HepG2 (cell line): ENCODE measurements at regions not wholly inside any gene's neighbourhood (a gene's known extent, or its start where the extent isn't known, plus 50 kb on each side); places are given as distances from the start of the nearest gene placed in this dataset.

Experiments
- BCL3 ChIP-seq: sonication (generic); formaldehyde crosslinking; IDR thresholded peaks from 2 replicates; pipeline ENCODE4 v1.5.1; 2020; ENCODE audit warnings: mild to moderate bottlenecking, missing genetic modification reagents, moderate library complexity
- BORCS8-MEF2B ChIP-seq: sonication (generic); formaldehyde crosslinking; IDR thresholded peaks from 2 replicates; pipeline ENCODE4 v1.8.0; 2022; ENCODE audit warnings: mild to moderate bottlenecking, missing genetic modification reagents
- ELF4 ChIP-seq: sonication (generic); formaldehyde crosslinking; IDR thresholded peaks from 2 replicates; pipeline ENCODE4 v1.5.0; 2020; ENCODE audit warnings: missing genetic modification reagents, mild to moderate bottlenecking, moderate library complexity, borderline replicate concordance
- HDAC2 ChIP-seq: sonication (generic); formaldehyde crosslinking; IDR thresholded peaks from 2 replicates; pipeline ENCODE4 v1.4.0; 2020; ENCODE audit warnings: missing genetic modification reagents
- IKZF5 ChIP-seq: IDR thresholded peaks from 2 replicates; pipeline ENCODE4 v1.6.1; 2018; ENCODE audit warnings: missing genetic modification reagents, mild to moderate bottlenecking, missing compliant biosample characterization
- SCMH1 ChIP-seq: sonication (generic); formaldehyde crosslinking; IDR thresholded peaks from 2 replicates; pipeline ENCODE4 v1.9.0; 2021; ENCODE audit warnings: missing genetic modification reagents, mild to moderate bottlenecking, borderline replicate concordance
- ZFP36L2 ChIP-seq: sonication (generic); formaldehyde crosslinking; IDR thresholded peaks from 2 replicates; pipeline ENCODE4 v1.4.0; 2020; ENCODE audit warnings: missing genetic modification reagents
- ZFX ChIP-seq: sonication (generic); formaldehyde crosslinking; IDR thresholded peaks from 2 replicates; pipeline ENCODE4 v1.4.0; 2020; ENCODE audit warnings: mild to moderate bottlenecking, low read depth, missing genetic modification reagents, moderate library complexity
- ZNF20 ChIP-seq: sonication (generic); formaldehyde crosslinking; IDR thresholded peaks from 2 replicates; pipeline ENCODE4 v1.4.0; 2020; ENCODE audit warnings: mild to moderate bottlenecking, moderate library complexity, missing genetic modification reagents
- ZNF609 ChIP-seq: sonication (generic); formaldehyde crosslinking; IDR thresholded peaks from 2 replicates; pipeline ENCODE4 v1.4.0; 2020; ENCODE audit warnings: mild to moderate bottlenecking, missing genetic modification reagents, borderline replicate concordance
- ZNF841 ChIP-seq: sonication (generic); formaldehyde crosslinking; IDR thresholded peaks from 2 replicates; pipeline ENCODE4 v1.8.1; 2023; ENCODE audit warnings: missing genetic modification reagents, borderline replicate concordance
- TF ChIP-seq, protein P1 (sequence below): IDR thresholded peaks from 2 replicates; pipeline ENCODE4 v1.6.1; 2016; ENCODE audit warnings: low read depth, missing genetic modification reagents, missing compliant biosample characterization
- TF ChIP-seq, protein P2 (sequence below), 2 experiments: fragments of 450-650 bp in 1 of 2; sonication (generic) in 1 of 2; formaldehyde crosslinking; IDR thresholded peaks; 2 replicates each; pipeline versions ENCODE4 v1.5.0 to v1.8.0; 2020 to 2022; ENCODE audit warnings: mild to moderate bottlenecking in 1 of 2, missing genetic modification reagents in 1 of 2

GRCh38 chr1:4270651-4271337, 370.7 kb upstream of the C1orf174 start (continued):
- TF ChIP-seq HDAC2 = 0 out of 2 replicates have a peak, but pooled peaks have one; percentile 19
- TF ChIP-seq IKZF5 (CRISPR knock-in tag) = no peak
- TF ChIP-seq ZFP36L2 (CRISPR knock-in tag) = no peak
- TF ChIP-seq, protein P1, sequence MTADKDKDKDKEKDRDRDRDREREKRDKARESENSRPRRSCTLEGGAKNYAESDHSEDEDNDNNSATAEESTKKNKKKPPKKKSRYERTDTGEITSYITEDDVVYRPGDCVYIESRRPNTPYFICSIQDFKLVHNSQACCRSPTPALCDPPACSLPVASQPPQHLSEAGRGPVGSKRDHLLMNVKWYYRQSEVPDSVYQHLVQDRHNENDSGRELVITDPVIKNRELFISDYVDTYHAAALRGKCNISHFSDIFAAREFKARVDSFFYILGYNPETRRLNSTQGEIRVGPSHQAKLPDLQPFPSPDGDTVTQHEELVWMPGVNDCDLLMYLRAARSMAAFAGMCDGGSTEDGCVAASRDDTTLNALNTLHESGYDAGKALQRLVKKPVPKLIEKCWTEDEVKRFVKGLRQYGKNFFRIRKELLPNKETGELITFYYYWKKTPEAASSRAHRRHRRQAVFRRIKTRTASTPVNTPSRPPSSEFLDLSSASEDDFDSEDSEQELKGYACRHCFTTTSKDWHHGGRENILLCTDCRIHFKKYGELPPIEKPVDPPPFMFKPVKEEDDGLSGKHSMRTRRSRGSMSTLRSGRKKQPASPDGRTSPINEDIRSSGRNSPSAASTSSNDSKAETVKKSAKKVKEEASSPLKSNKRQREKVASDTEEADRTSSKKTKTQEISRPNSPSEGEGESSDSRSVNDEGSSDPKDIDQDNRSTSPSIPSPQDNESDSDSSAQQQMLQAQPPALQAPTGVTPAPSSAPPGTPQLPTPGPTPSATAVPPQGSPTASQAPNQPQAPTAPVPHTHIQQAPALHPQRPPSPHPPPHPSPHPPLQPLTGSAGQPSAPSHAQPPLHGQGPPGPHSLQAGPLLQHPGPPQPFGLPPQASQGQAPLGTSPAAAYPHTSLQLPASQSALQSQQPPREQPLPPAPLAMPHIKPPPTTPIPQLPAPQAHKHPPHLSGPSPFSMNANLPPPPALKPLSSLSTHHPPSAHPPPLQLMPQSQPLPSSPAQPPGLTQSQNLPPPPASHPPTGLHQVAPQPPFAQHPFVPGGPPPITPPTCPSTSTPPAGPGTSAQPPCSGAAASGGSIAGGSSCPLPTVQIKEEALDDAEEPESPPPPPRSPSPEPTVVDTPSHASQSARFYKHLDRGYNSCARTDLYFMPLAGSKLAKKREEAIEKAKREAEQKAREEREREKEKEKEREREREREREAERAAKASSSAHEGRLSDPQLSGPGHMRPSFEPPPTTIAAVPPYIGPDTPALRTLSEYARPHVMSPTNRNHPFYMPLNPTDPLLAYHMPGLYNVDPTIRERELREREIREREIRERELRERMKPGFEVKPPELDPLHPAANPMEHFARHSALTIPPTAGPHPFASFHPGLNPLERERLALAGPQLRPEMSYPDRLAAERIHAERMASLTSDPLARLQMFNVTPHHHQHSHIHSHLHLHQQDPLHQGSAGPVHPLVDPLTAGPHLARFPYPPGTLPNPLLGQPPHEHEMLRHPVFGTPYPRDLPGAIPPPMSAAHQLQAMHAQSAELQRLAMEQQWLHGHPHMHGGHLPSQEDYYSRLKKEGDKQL (CRISPR knock-in tag) = no peak
- TF ChIP-seq ZNF20 (CRISPR knock-in tag) = no peak
- TF ChIP-seq ZNF609 (CRISPR knock-in tag) = peak; percentile 23; the same call in 1 of the 2 replicates
- no peak for TF ChIP-seq ZNF841 (CRISPR knock-in tag)
- TF ChIP-seq ZFX (CRISPR knock-in tag) = 0 out of 2 replicates have a peak, but pooled peaks have one; percentile 30
- no peak for TF ChIP-seq BORCS8-MEF2B
- no peak for TF ChIP-seq BCL3
- TF ChIP-seq, protein P2, sequence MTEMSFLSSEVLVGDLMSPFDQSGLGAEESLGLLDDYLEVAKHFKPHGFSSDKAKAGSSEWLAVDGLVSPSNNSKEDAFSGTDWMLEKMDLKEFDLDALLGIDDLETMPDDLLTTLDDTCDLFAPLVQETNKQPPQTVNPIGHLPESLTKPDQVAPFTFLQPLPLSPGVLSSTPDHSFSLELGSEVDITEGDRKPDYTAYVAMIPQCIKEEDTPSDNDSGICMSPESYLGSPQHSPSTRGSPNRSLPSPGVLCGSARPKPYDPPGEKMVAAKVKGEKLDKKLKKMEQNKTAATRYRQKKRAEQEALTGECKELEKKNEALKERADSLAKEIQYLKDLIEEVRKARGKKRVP (CRISPR knock-in tag; IDR thresholded peaks at IDR 0.05) = no peak
- no peak for TF ChIP-seq SCMH1 (CRISPR knock-in tag)
- no peak for TF ChIP-seq ELF4
